Bronchial epithelial cell (primary cell): ENCODE measurements at regions not wholly inside any gene's neighbourhood (a gene's known extent, or its start where the extent isn't known, plus 50 kb on each side); places are given as distances from the start of the nearest gene placed in this dataset.
A peak's percentile ranks its signal among the peaks of the same experiment; 100 is the strongest.
"Not testable (repeated sequence)": the region's sequence is repeated elsewhere in the genome, so short reads cannot be mapped to it uniquely, and the experiment has no call there.

Experiments
- DNase-seq: peaks from one replicate; pipeline ENCODE4 v3.0.0-alpha.2; 2010; ENCODE audit warnings: low read depth
- FAIRE-seq: peaks from 2 replicates; lab custom pipeline; 2011; peaks lifted over from hg19 to GRCh38; lab: Jason Lieb, UNC
- H3K27me3 ChIP-seq: 2 replicates; pipeline ENCODE4 v1.5.1; 2011; ENCODE audit warnings: low read length; ENCODE audit not compliant: control insufficient read depth, insufficient read depth
- H3K36me3 ChIP-seq: 2 replicates; pipeline ENCODE4 v1.5.1; 2011; ENCODE audit warnings: low read length; ENCODE audit not compliant: control insufficient read depth, insufficient read depth
- H3K4me3 ChIP-seq: 2 replicates; pipeline ENCODE4 v1.5.1; 2011; ENCODE audit warnings: mild to moderate bottlenecking, low read depth, low read length, control low read depth
- CTCF ChIP-seq: IDR thresholded peaks from 2 replicates; pipeline ENCODE4 v1.5.1; 2011; ENCODE audit warnings: mild to moderate bottlenecking, moderate library complexity, low read length, control low read depth, inconsistent platforms; ENCODE audit not compliant: insufficient read depth, severe bottlenecking

GRCh38 chr10:81179805-81180452 lies 642.2 kb downstream of the SH2D4B start:
- DNase-seq: peak; percentile 8
- no peak for FAIRE-seq
- H3K4me3 ChIP-seq: no peak overlapping the region
- TF ChIP-seq CTCF: peak; percentile 8
- H3K36me3 ChIP-seq: no peaks in the 10 kb centered on the region
- no peaks in the 10 kb centered on the region for H3K27me3 ChIP-seq

DNA sequence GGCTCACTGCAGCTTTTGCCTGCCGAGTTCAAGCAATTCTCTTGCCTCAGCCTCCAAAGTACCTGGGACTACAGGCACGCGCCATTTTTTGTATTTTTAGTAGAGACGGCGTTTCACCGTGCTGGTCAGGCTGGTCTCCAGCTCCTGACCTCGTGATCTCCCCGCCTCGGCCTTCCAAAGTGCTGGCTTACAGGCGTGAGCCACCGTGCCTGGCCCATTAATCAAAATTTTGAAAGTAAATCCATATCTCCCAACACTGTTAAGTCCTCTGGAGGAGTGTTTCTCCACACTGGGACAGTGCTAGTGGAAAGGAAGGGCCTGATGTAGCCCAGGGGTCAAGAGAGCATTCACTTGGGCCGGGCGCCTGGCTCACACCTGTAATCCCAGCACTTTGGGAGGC lies 644.6 kb downstream of the SH2D4B start:
- TF ChIP-seq CTCF: no peak
- no peaks in the 10 kb centered on the region for H3K27me3 ChIP-seq
- FAIRE-seq (no peak), DNase-seq (no peak)
- H3K4me3 ChIP-seq: no peak overlapping the region
- H3K36me3 ChIP-seq: no peaks in the 10 kb centered on the region

DNA sequence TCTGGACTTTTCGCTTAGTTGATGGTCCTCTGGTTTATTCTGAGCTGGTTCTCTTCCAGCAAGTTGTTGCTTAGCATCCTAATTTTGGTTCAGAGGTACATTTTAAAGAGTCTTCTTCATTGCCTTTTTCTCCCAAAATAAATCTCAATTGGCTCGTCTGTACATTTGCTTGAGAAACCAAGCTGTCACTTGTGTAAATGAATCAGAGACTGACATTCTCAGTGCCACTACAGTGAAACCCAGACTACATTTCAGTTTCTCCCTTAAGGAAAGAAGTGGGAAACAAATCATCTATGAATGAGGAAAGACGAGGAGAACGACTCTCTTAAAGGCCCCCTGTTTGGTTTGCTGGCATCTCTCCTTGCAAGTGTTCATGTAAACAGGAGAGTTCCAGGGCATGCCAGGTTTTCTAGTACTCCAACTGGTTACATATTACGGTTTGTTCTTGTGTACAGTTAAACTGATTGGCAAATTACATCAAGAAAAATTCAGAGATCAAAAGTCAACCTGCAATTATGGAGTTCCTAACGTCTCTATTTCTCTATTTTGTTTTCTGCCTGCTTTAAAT lies 654.6 kb downstream of the SH2D4B start:
- FAIRE-seq (no peak), DNase-seq (no peak)
- Histone ChIP-seq H3K36me3 (no peaks in the 10 kb centered on the region), H3K4me3 (no peak overlapping the region), H3K27me3 (no peaks in the 10 kb centered on the region)
- TF ChIP-seq CTCF: no peak

GRCh38 chr10:81200801-81201200 lies 663.1 kb downstream of the SH2D4B start:
- TF ChIP-seq CTCF: no peak
- Histone ChIP-seq H3K4me3 (no peak overlapping the region), H3K27me3 (no peaks in the 10 kb centered on the region), H3K36me3 (no peaks in the 10 kb centered on the region)
- DNase-seq: no peak
- FAIRE-seq: no peak

GRCh38 chr10:81207359-81207758 lies 667.6 kb upstream of the NRG3 start:
- not testable (repeated sequence) for H3K36me3 ChIP-seq, H3K27me3 ChIP-seq, H3K4me3 ChIP-seq, DNase-seq, FAIRE-seq

- no peak for TF ChIP-seq CTCF
- DNase-seq: no peak
- Histone ChIP-seq H3K36me3 (no peaks in the 10 kb centered on the region), H3K4me3 (no peak overlapping the region), H3K27me3 (no peaks in the 10 kb centered on the region)
- FAIRE-seq: no peak
Measured at GRCh38 chr10:81213370-81213769, 661.6 kb upstream of the NRG3 start.
